ENCODE measurements at regions not wholly inside any gene's neighbourhood (a gene's known extent, or its start where the extent isn't known, plus 50 kb on each side); places are given as distances from the start of the nearest gene placed in this dataset.

DNA sequence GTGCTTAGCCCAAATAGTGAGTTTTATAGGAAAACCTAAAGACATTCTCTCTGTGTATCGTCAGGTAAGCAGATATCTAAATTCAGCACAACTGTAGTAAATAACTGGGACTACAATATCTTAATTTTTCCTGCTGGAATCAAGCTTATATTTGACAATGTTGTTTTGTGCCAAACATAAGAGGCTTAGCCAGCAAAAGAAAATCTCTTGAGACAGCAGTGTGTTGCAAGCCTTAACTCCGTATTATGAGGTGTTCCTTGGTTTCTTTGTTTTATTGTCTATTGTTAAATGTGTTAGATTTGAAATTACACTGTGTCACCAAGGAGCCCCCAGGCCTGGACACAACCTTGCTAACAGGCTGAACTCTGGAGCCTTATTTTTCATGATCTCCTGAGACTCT is 1570.6 kb upstream of the GOT2 start:
- 55 to 63% (median 56%) methylated on average over 2 of the region's 2 CpGs for WGBS, 3 donors
- Histone ChIP-seq H3K27ac (ENCODE audit: low read depth in 1 of 3, low read length in 2 of 3) (no peak overlapping the region), H3K36me3 (ENCODE audit: control insufficient read depth in 3 of 3, insufficient read depth in 2 of 3, low read depth in 1 of 3, low read length in 3 of 3) (no peaks in the 10 kb centered on the region), H3K4me1 (ENCODE audit: control insufficient read depth in 3 of 3, insufficient read depth in 2 of 3, low read depth in 1 of 3, low read length in 2 of 3) (no peaks in the 10 kb centered on the region), H3K4me3 (ENCODE audit: low read depth in 1 of 3, low read length in 3 of 3) (no peak overlapping the region), H3K9me3 (ENCODE audit: control insufficient read depth in 2 of 2, insufficient read depth in 1 of 2, low read depth in 1 of 2, low read length in 1 of 2) (no peaks in the 10 kb centered on the region), H3K27me3 (ENCODE audit: control insufficient read depth in 3 of 3, insufficient read depth in 3 of 3, low read length in 3 of 3) (no peaks in the 10 kb centered on the region)
- DNase-seq: no peak
- FAIRE-seq: no peak

DNA sequence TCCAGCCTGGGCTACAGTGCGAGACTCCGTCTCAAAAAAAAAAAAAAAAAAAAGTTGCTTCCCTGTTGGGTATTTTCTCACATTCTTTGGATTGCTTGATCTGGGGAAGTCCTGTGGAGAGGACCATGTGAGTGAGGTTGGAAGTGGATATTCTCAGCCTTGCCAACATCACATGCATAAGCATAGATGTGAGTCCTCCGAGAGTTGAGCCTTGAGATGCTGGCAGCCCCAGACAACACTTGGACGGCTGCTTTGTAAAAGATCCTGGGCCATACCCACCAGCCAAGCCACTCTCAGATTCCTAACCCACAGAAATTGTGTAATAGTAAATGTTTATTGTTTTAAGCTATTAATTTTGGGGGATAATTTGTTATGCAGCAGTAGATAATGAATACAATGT is 1570.0 kb upstream of the GOT2 start:
- no peak for DNase-seq
- FAIRE-seq: no peak
- no peaks in the 10 kb centered on the region for H3K9me3 ChIP-seq (ENCODE audit: control insufficient read depth in 2 of 2, insufficient read depth in 1 of 2, low read depth in 1 of 2, low read length in 1 of 2)

DNA sequence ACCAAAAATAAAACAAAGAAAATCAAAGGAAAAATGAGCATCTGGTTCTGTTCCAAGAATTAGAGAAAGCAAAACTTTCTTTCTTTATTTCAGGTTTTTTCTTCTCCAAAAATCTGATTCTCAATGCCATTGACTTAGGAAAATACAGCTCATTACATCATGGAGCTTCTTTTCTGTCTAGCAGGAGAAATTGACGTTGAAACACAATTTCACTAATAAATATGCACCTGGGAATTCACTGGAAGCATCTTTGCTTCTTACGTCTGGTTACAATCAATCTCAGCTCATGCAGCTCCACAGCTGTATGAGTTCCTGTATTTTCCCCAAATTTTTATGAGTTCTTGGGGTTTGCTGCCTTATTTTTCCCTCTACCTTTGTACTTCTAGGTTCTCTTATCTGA is 1568.6 kb upstream of the GOT2 start:
- WGBS, 3 donors: 59 to 67% (median 63%) methylated on average over 2 of the region's 2 CpGs
- FAIRE-seq: no peak
- H3K27ac ChIP-seq (ENCODE audit: low read depth in 1 of 3, low read length in 2 of 3): no peak overlapping the region

More for the DNA sequence above, 1570.0 kb upstream of the GOT2 start:
- Histone ChIP-seq H3K27me3 (ENCODE audit: control insufficient read depth in 3 of 3, insufficient read depth in 3 of 3, low read length in 3 of 3) (no peaks in the 10 kb centered on the region), H3K4me3 (ENCODE audit: low read depth in 1 of 3, low read length in 3 of 3) (no peak overlapping the region), H3K27ac (ENCODE audit: low read depth in 1 of 3, low read length in 2 of 3) (no peak overlapping the region), H3K36me3 (ENCODE audit: control insufficient read depth in 3 of 3, insufficient read depth in 2 of 3, low read depth in 1 of 3, low read length in 3 of 3) (no peaks in the 10 kb centered on the region), H3K4me1 (ENCODE audit: control insufficient read depth in 3 of 3, insufficient read depth in 2 of 3, low read depth in 1 of 3, low read length in 2 of 3) (no peaks in the 10 kb centered on the region)
- WGBS, 3 donors: 84 to 93% (median 90%) methylated on average over 4 of the region's 4 CpGs

DNA sequence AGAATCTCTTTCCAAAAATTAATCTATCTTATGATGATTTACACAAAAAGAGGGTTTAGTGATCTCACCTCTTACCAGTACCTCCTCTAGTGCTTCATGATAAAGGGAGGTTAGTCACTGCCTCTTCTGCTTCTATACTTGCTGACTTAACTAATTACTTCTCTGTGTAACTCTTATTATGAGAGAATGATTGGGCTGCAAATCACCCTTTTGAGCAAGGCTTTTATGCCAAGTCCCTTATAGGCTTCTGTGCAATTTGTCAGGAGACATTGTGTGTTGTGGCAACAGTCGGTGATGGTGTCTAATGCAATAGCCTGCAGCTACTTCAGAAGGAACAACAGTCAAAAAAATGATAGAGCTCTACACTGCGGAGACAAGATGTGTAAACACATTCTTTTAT is 1568.1 kb upstream of the GOT2 start:
- Histone ChIP-seq H3K36me3 (ENCODE audit: control insufficient read depth in 3 of 3, insufficient read depth in 2 of 3, low read depth in 1 of 3, low read length in 3 of 3) (no peaks in the 10 kb centered on the region), H3K9me3 (ENCODE audit: control insufficient read depth in 2 of 2, insufficient read depth in 1 of 2, low read depth in 1 of 2, low read length in 1 of 2) (no peaks in the 10 kb centered on the region), H3K4me1 (ENCODE audit: control insufficient read depth in 3 of 3, insufficient read depth in 2 of 3, low read depth in 1 of 3, low read length in 2 of 3) (no peaks in the 10 kb centered on the region), H3K4me3 (ENCODE audit: low read depth in 1 of 3, low read length in 3 of 3) (no peak overlapping the region), H3K27ac (ENCODE audit: low read depth in 1 of 3, low read length in 2 of 3) (no peak overlapping the region), H3K27me3 (ENCODE audit: control insufficient read depth in 3 of 3, insufficient read depth in 3 of 3, low read length in 3 of 3) (no peaks in the 10 kb centered on the region)
- 75 to 85% (median 78%) methylated on average over 2 of the region's 2 CpGs for WGBS, 3 donors
- DNase-seq (no peak), FAIRE-seq (no peak)

More for the DNA sequence above, 1568.6 kb upstream of the GOT2 start:
- no peaks in the 10 kb centered on the region for H3K27me3 ChIP-seq (ENCODE audit: control insufficient read depth in 3 of 3, insufficient read depth in 3 of 3, low read length in 3 of 3)
- no peak for DNase-seq
- H3K9me3 ChIP-seq (ENCODE audit: control insufficient read depth in 2 of 2, insufficient read depth in 1 of 2, low read depth in 1 of 2, low read length in 1 of 2): no peaks in the 10 kb centered on the region
- no peaks in the 10 kb centered on the region for H3K36me3 ChIP-seq (ENCODE audit: control insufficient read depth in 3 of 3, insufficient read depth in 2 of 3, low read depth in 1 of 3, low read length in 3 of 3)
- no peaks in the 10 kb centered on the region for H3K4me1 ChIP-seq (ENCODE audit: control insufficient read depth in 3 of 3, insufficient read depth in 2 of 3, low read depth in 1 of 3, low read length in 2 of 3)
- no peak overlapping the region for H3K4me3 ChIP-seq (ENCODE audit: low read depth in 1 of 3, low read length in 3 of 3)

DNA sequence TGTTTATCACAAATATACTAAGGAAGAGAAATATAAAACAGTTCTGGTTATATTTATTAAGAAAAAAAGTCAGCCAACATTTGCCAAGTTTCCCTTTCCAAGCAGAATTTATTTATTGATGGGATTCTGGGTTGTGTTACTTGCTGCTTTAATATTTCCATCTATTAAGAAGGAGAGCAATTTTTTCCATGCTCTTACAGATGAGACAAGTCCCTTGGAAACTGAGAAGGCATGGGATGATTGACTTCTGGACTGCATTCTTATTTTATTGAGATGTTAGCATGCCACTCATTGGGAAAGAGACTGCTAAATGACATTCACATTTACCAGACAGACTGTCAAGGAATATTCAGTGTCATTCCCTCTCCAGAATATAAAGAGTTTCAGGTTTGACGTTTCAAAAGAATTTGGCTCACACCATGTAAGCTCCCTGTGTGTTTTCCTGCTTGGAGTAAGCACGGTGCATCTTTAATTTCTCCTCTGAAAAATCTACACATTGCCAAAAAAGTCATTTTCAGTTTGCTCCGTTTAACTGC is 1565.2 kb upstream of the GOT2 start:
- no peaks in the 10 kb centered on the region for H3K4me1 ChIP-seq (ENCODE audit: control insufficient read depth in 3 of 3, insufficient read depth in 2 of 3, low read depth in 1 of 3, low read length in 2 of 3)
- no peaks in the 10 kb centered on the region for H3K27me3 ChIP-seq (ENCODE audit: control insufficient read depth in 3 of 3, insufficient read depth in 3 of 3, low read length in 3 of 3)
- FAIRE-seq (no peak), DNase-seq (no peak)
- WGBS, 3 donors: 74 to 80% (median 75%) methylated on average over 3 of the region's 3 CpGs
- H3K36me3 ChIP-seq (ENCODE audit: control insufficient read depth in 3 of 3, insufficient read depth in 2 of 3, low read depth in 1 of 3, low read length in 3 of 3): no peaks in the 10 kb centered on the region
- no peaks in the 10 kb centered on the region for H3K9me3 ChIP-seq (ENCODE audit: control insufficient read depth in 2 of 2, insufficient read depth in 1 of 2, low read depth in 1 of 2, low read length in 1 of 2)
- H3K27ac ChIP-seq (ENCODE audit: low read depth in 1 of 3, low read length in 2 of 3): no peak overlapping the region
- H3K4me3 ChIP-seq (ENCODE audit: low read depth in 1 of 3, low read length in 3 of 3): no peak overlapping the region

DNA sequence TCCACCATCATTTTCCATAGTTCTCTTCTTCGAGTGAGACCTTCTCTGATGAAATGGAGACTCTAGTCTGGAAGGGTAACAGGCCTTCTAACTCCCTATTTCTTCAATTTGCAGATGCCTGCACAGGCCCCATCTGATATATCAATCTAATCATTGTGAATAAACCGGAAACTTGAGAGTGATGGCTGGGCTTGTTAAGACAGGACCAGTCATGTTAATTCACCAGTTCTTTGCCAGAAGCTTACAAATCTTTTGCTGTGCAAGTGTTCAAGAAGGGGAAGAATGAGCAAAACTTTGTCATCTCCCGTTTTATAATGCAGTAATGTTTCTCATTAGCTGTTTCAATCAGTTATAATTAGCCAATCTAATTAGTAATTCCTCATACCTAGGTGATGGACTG is 1561.3 kb upstream of the GOT2 start:
- Histone ChIP-seq H3K27ac (ENCODE audit: low read depth in 1 of 3, low read length in 2 of 3) (no peak overlapping the region), H3K27me3 (ENCODE audit: control insufficient read depth in 3 of 3, insufficient read depth in 3 of 3, low read length in 3 of 3) (no peaks in the 10 kb centered on the region), H3K36me3 (ENCODE audit: control insufficient read depth in 3 of 3, insufficient read depth in 2 of 3, low read depth in 1 of 3, low read length in 3 of 3) (no peaks in the 10 kb centered on the region), H3K4me1 (ENCODE audit: control insufficient read depth in 3 of 3, insufficient read depth in 2 of 3, low read depth in 1 of 3, low read length in 2 of 3) (no peaks in the 10 kb centered on the region), H3K4me3 (ENCODE audit: low read depth in 1 of 3, low read length in 3 of 3) (no peak overlapping the region), H3K9me3 (ENCODE audit: control insufficient read depth in 2 of 2, insufficient read depth in 1 of 2, low read depth in 1 of 2, low read length in 1 of 2) (no peaks in the 10 kb centered on the region)
- FAIRE-seq: no peak
- DNase-seq: no peak
- WGBS, 3 donors: 56 to 73% (median 61%) methylated on average over 3 of the region's 3 CpGs

DNA sequence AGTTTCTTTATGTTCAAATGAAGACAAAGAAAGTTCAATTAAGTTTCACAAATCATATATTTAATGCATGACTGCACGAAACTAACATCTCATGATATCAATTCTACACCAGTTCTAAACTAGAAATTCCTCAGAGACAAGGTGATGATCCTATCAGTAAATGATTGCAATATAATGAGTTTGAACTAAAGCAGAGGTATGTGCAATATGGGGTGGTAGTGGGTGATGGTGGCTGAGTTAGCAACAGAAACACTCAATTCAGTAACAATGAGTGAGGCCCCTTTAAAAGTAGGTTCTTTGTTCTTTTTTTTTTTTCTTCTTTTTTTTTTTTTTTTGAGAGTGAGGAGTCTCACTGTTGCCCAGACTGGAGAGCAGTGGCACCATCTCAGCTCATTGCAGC is 1551.7 kb upstream of the GOT2 start:
- 57 to 68% (median 66%) methylated on average over 1 of the region's 1 CpG for WGBS, 3 donors

DNA sequence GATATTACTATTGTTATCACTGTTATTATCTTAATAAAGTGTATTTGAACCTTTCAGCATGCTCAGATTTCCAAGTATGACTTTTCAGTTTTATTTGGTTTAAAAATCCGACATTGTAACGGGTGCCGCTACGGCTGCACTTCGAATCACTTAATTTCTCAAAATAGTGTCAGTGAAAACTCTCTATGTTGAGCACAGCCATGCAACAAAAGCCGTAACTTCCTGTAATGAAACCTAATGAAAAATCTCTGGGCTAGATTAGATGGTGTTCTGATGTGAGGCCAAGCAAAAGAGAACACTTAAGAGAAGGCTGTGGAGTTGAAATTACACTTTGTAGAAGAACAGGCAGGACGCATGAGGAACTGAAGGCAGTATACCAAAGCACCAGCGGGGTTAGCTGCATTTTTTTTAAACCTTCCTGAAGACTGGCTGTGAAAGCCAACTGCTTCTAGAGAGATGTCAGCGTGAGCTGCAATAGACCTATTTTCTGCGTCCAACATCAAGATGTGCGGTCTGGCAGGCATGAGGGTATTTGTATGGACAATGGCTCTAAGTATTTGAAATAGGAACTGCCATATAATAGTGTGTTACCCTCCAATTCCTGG is 1545.0 kb upstream of the GOT2 start:
- WGBS, 3 donors: 86 to 88% (median 87%) methylated on average over 11 of the region's 11 CpGs
- Histone ChIP-seq H3K4me1 (ENCODE audit: control insufficient read depth in 3 of 3, insufficient read depth in 2 of 3, low read depth in 1 of 3, low read length in 2 of 3) (no peaks in the 10 kb centered on the region), H3K27me3 (ENCODE audit: control insufficient read depth in 3 of 3, insufficient read depth in 3 of 3, low read length in 3 of 3) (no peaks in the 10 kb centered on the region), H3K9me3 (ENCODE audit: control insufficient read depth in 2 of 2, insufficient read depth in 1 of 2, low read depth in 1 of 2, low read length in 1 of 2) (peaks cover 0 to 2% of the 10 kb centered on the region in 2 donors), H3K4me3 (ENCODE audit: low read depth in 1 of 3, low read length in 3 of 3) (no peak overlapping the region), H3K27ac (ENCODE audit: low read depth in 1 of 3, low read length in 2 of 3) (no peak overlapping the region), H3K36me3 (ENCODE audit: control insufficient read depth in 3 of 3, insufficient read depth in 2 of 3, low read depth in 1 of 3, low read length in 3 of 3) (no peaks in the 10 kb centered on the region)
- FAIRE-seq (no peak), DNase-seq (no peak)

More for the DNA sequence above, 1551.7 kb upstream of the GOT2 start:
- H3K27ac ChIP-seq (ENCODE audit: low read depth in 1 of 3, low read length in 2 of 3): no peak overlapping the region
- H3K4me3 ChIP-seq (ENCODE audit: low read depth in 1 of 3, low read length in 3 of 3): no peak overlapping the region
- no peaks in the 10 kb centered on the region for H3K4me1 ChIP-seq (ENCODE audit: control insufficient read depth in 3 of 3, insufficient read depth in 2 of 3, low read depth in 1 of 3, low read length in 2 of 3)
- no peaks in the 10 kb centered on the region for H3K27me3 ChIP-seq (ENCODE audit: control insufficient read depth in 3 of 3, insufficient read depth in 3 of 3, low read length in 3 of 3)
- DNase-seq: no peak
- H3K9me3 ChIP-seq (ENCODE audit: control insufficient read depth in 2 of 2, insufficient read depth in 1 of 2, low read depth in 1 of 2, low read length in 1 of 2): no peaks in the 10 kb centered on the region
- no peak for FAIRE-seq
- H3K36me3 ChIP-seq (ENCODE audit: control insufficient read depth in 3 of 3, insufficient read depth in 2 of 3, low read depth in 1 of 3, low read length in 3 of 3): no peaks in the 10 kb centered on the region

DNA sequence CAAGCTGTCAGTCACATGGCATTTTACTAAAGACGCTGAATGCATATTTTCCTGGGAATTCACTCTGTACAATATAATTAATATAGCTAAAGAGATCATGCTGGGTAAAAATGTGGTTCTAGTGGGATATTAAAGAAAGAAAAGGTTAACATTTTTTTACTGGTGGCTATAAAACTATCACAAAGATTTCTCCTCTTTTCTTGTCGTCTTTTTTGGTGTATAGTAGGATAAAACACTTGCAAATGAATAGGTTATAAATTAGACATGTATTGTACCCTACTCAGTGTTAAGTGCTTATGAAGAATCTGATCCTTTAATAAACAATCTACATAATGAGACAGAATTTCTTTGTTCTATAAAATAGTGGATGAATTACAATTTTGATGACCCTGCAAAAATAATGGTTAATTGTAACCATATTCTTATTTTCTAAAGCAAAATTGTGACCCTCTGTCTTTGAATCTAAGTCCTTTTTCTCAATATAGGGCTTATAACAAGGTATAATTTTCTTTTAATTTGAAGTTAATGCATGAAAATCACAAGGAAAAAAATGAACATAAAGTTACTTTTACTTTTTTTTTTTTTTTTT is 1540.4 kb upstream of the GOT2 start:
- DNase-seq (no peak), FAIRE-seq (no peak)
- WGBS, 3 donors: 68 to 78% (median 70%) methylated on average over 2 of the region's 2 CpGs
- Histone ChIP-seq H3K9me3 (ENCODE audit: control insufficient read depth in 2 of 2, insufficient read depth in 1 of 2, low read depth in 1 of 2, low read length in 1 of 2) (peaks cover 0 to 3% of the 10 kb centered on the region in 2 donors), H3K4me1 (ENCODE audit: control insufficient read depth in 3 of 3, insufficient read depth in 2 of 3, low read depth in 1 of 3, low read length in 2 of 3) (no peaks in the 10 kb centered on the region), H3K27me3 (ENCODE audit: control insufficient read depth in 3 of 3, insufficient read depth in 3 of 3, low read length in 3 of 3) (no peaks in the 10 kb centered on the region), H3K27ac (ENCODE audit: low read depth in 1 of 3, low read length in 2 of 3) (no peak overlapping the region), H3K36me3 (ENCODE audit: control insufficient read depth in 3 of 3, insufficient read depth in 2 of 3, low read depth in 1 of 3, low read length in 3 of 3) (no peaks in the 10 kb centered on the region), H3K4me3 (ENCODE audit: low read depth in 1 of 3, low read length in 3 of 3) (no peak overlapping the region)

All from small intestine (tissue), 7 donors.